Body of pancreas (tissue), 4 donors: ENCODE measurements at regions not wholly inside any gene's neighbourhood (a gene's known extent, or its start where the extent isn't known, plus 50 kb on each side); places are given as distances from the start of the nearest gene placed in this dataset.

Source experiments
- POLR2A ChIP-seq, 3 donors: fragments of 450-650 bp; IDR thresholded peaks; one replicate each; pipeline ENCODE4 v1.6.1; 2016; ENCODE audit warnings: antibody characterized with exemption in 3 of 3, mild to moderate bottlenecking in 2 of 3
- TF ChIP-seq, protein P1 (sequence below), 7 experiments: fragments of 450-650 bp in 4 of 7; fragments of 200-600 bp in 3 of 7; sonication (generic) in 3 of 7; IDR thresholded peaks; one replicate each; pipeline ENCODE4 v1.5.1; 2016 to 2019; ENCODE audit warnings: antibody characterized with exemption in 7 of 7

DNA sequence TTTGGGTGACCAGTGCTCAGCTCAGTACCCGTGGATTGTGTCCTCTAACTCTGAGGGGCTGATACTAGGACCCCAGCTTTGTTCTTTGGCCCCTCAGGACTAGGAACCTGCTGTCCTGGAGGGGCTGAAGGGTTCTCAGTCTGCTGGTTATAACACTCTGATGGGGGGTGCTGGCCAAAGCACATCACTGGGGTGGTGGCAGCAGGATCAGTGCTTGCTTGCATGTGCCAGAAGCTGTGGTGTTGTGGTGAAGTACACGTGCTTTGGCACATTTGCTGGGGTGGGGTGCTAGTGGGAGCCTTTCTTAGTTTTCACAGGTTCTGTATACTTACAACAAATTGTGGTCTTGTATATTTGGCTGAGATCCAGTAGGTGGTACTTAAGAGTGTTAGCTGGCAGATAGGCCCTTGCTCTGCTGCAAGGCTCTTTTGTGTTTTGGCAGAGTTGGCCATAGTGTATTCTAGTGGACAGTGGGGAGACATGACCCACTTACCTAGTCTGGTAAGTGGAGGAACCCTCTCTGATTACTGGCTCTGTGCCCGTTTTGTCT lies 344.3 kb downstream of the EDEM1 start:
- no peak for TF ChIP-seq POLR2A (IDR thresholded peaks at IDR 0.05)
- TF ChIP-seq, protein P1, sequence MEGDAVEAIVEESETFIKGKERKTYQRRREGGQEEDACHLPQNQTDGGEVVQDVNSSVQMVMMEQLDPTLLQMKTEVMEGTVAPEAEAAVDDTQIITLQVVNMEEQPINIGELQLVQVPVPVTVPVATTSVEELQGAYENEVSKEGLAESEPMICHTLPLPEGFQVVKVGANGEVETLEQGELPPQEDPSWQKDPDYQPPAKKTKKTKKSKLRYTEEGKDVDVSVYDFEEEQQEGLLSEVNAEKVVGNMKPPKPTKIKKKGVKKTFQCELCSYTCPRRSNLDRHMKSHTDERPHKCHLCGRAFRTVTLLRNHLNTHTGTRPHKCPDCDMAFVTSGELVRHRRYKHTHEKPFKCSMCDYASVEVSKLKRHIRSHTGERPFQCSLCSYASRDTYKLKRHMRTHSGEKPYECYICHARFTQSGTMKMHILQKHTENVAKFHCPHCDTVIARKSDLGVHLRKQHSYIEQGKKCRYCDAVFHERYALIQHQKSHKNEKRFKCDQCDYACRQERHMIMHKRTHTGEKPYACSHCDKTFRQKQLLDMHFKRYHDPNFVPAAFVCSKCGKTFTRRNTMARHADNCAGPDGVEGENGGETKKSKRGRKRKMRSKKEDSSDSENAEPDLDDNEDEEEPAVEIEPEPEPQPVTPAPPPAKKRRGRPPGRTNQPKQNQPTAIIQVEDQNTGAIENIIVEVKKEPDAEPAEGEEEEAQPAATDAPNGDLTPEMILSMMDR (IDR thresholded peaks at IDR 0.05) = no peak
